OCI-LY7 (cell line): ENCODE measurements at regions not wholly inside any gene's neighbourhood (a gene's known extent, or its start where the extent isn't known, plus 50 kb on each side); places are given as distances from the start of the nearest gene placed in this dataset.

Source experiments
- BruUV-seq: library from RNA; stranded (reverse); fragments of 400-500 nt; replicated peaks from 2 replicates; lab custom pipeline; 2021; lab: Mats Ljungman, UMichigan
- CTCF ChIA-PET: fragments of 300-600 bp; sonication (Branson Sonifier 250); formaldehyde crosslinking; loops from one replicate; lab custom pipeline; 2022; ENCODE audit warnings: antibody characterized with exemption; ENCODE audit not compliant: unreplicated experiment; lab: Charles Lee
- POLR2A ChIA-PET: fragments of 300-600 bp; sonication (Branson Sonifier 250); formaldehyde crosslinking; loops from one replicate; lab custom pipeline; 2022; ENCODE audit warnings: antibody characterized with exemption; lab: Charles Lee
- DNase-seq: peaks from one replicate; pipeline ENCODE4 v3.0.0-alpha.2; 2015; ENCODE audit warnings: low spot score
- H2AFZ ChIP-seq: fragments of 200-600 bp; sonication (generic), shearing (Covaris generic); 2 replicates; pipeline ENCODE4 v1.6.1; 2014; ENCODE audit warnings: mild to moderate bottlenecking, antibody characterized with exemption, low read length, moderate library complexity
- H3K27ac ChIP-seq: fragments of 200-600 bp; sonication (generic); 2 replicates; pipeline ENCODE4 v1.5.1; 2014; ENCODE audit warnings: mixed run types, low read depth, mild to moderate bottlenecking, moderate library complexity, low read length, inconsistent platforms; ENCODE audit not compliant: poor library complexity, severe bottlenecking
- H3K36me3 ChIP-seq: fragments of 200-600 bp; sonication (generic); 2 replicates; pipeline ENCODE4 v1.6.1; 2014; ENCODE audit warnings: mild to moderate bottlenecking, antibody characterized with exemption, low read length, moderate library complexity, mixed read lengths; ENCODE audit not compliant: insufficient read depth
- H3K4me1 ChIP-seq: fragments of 200-600 bp; sonication (generic); 2 replicates; pipeline ENCODE4 v1.5.1; 2014; ENCODE audit warnings: mild to moderate bottlenecking, low read length; ENCODE audit not compliant: insufficient read depth, poor library complexity, severe bottlenecking
- H3K4me2 ChIP-seq: fragments of 200-600 bp; sonication (generic); 2 replicates; pipeline ENCODE4 v1.6.1; 2014; ENCODE audit warnings: mild to moderate bottlenecking, low read length
- H3K4me3 ChIP-seq: fragments of 200-600 bp; sonication (generic); 2 replicates; pipeline ENCODE4 v1.5.1; 2014; ENCODE audit warnings: mild to moderate bottlenecking, low read depth, low read length; ENCODE audit not compliant: poor library complexity, severe bottlenecking
- H3K79me2 ChIP-seq: fragments of 200-600 bp; sonication (generic); 2 replicates; pipeline ENCODE4 v1.6.1; 2016; ENCODE audit warnings: low read depth, mild to moderate bottlenecking, low read length, moderate library complexity, mixed read lengths; ENCODE audit not compliant: insufficient read depth
- H3K9me2 ChIP-seq: fragments of 200-600 bp; sonication (generic); 2 replicates; pipeline ENCODE4 v1.6.1; 2016; ENCODE audit warnings: mild to moderate bottlenecking, low read length, mixed read lengths; ENCODE audit not compliant: insufficient read depth
- H3K9me3 ChIP-seq: fragments of 200-600 bp; sonication (generic); 2 replicates; pipeline ENCODE4 v1.6.1; 2014; ENCODE audit warnings: mild to moderate bottlenecking, mixed run types, low read length, mixed read lengths
- H4K20me1 ChIP-seq: fragments of 200-600 bp; sonication (generic); 2 replicates; pipeline ENCODE4 v1.6.1; 2014; ENCODE audit warnings: mild to moderate bottlenecking, antibody characterized with exemption, low read length, moderate library complexity, mixed read lengths; ENCODE audit not compliant: insufficient read depth
- CTCF ChIP-seq: fragments of 200-600 bp; sonication (generic); conservative IDR thresholded peaks from 2 replicates; pipeline ENCODE4 v1.5.1; 2014; ENCODE audit warnings: mild to moderate bottlenecking, antibody characterized with exemption, low read length, moderate library complexity, mixed read lengths
- EZH2phosphoT487 ChIP-seq: fragments of 200-600 bp; sonication (generic); IDR thresholded peaks from 2 replicates; pipeline ENCODE4 v1.6.1; 2018; ENCODE audit warnings: low read depth, borderline replicate concordance, mild to moderate bottlenecking, mixed run types, antibody characterized with exemption, low read length, moderate library complexity, mixed read lengths
- intact Hi-C: fragments of 100-400 bp; cut with micrococcal nuclease; formaldehyde crosslinking; loops from one replicate; pipeline ENCODE4 v1.10.0; 2022; ENCODE audit not compliant: unreplicated experiment

- ChIA-PET POLR2A (no interaction called here), CTCF (no interaction called here)
- DNase-seq: no peak
- intact Hi-C loops: no loop called here
- Histone ChIP-seq H3K9me3 (no peaks in the 10 kb centered on the region), H3K36me3 (no peaks in the 10 kb centered on the region), H3K4me1 (no peaks in the 10 kb centered on the region), H4K20me1 (no peaks in the 10 kb centered on the region), H3K27ac (no peak overlapping the region), H3K4me2 (no peak overlapping the region), H3K4me3 (no peak overlapping the region), H2AFZ (no peak overlapping the region), H3K79me2 (no peaks in the 10 kb centered on the region), H3K9me2 (no peaks in the 10 kb centered on the region; the same call in 1 of the 2 replicates)
- TF ChIP-seq EZH2phosphoT487 (no peak), CTCF (no peak)
- no TSS peak for BruUV-seq
Observed at GRCh38 chr5:15254607-15255006, 245.4 kb upstream of the FBXL7 start.

GRCh38 chr5:15252331-15252730, 247.6 kb upstream of the FBXL7 start:
- H3K36me3 ChIP-seq: no peaks in the 10 kb centered on the region
- ChIA-PET CTCF (no interaction called here), POLR2A (no interaction called here)
- H3K9me3 ChIP-seq: no peaks in the 10 kb centered on the region
- DNase-seq: no peak
- H2AFZ ChIP-seq: no peak overlapping the region
- no peaks in the 10 kb centered on the region for H3K4me1 ChIP-seq
- H3K9me2 ChIP-seq: no peaks in the 10 kb centered on the region; the same call in 1 of the 2 replicates
- no peaks in the 10 kb centered on the region for H3K79me2 ChIP-seq
- no peak overlapping the region for H3K27ac ChIP-seq
- no peaks in the 10 kb centered on the region for H4K20me1 ChIP-seq
- no peak overlapping the region for H3K4me2 ChIP-seq
- H3K4me3 ChIP-seq: no peak overlapping the region
- BruUV-seq: no TSS peak
- TF ChIP-seq CTCF: no peak
- TF ChIP-seq EZH2phosphoT487: no peak
- intact Hi-C loops: no loop called here

- CTCF ChIA-PET: no interaction called here
- no peak for DNase-seq
- Histone ChIP-seq H3K27ac (no peak overlapping the region), H3K9me2 (no peaks in the 10 kb centered on the region; the same call in 1 of the 2 replicates), H3K4me2 (no peak overlapping the region), H2AFZ (no peak overlapping the region), H3K79me2 (no peaks in the 10 kb centered on the region), H3K9me3 (no peaks in the 10 kb centered on the region), H3K4me1 (no peaks in the 10 kb centered on the region), H4K20me1 (no peaks in the 10 kb centered on the region), H3K36me3 (no peaks in the 10 kb centered on the region), H3K4me3 (no peak overlapping the region)
- no peak for TF ChIP-seq EZH2phosphoT487
- no peak for TF ChIP-seq CTCF
- intact Hi-C loops: no loop called here
- POLR2A ChIA-PET: interaction anchor here (0.6 kb wide), 1 partner anchor 93 kb away, joined by 3 read pairs; no protein-coding TSS in a partner anchor
- BruUV-seq: no TSS peak
Observed at GRCh38 chr5:15249152-15249551, 250.8 kb upstream of the FBXL7 start.
